Activated naive CD4-positive, alpha-beta T cell treated with Interleukin-2 at 50 U/mL for 16 hours (primary cell): ENCODE measurements at regions not wholly inside any gene's neighbourhood (a gene's known extent, or its start where the extent isn't known, plus 50 kb on each side); places are given as distances from the start of the nearest gene placed in this dataset.

ENCODE experiments used
- DNase-seq: peaks from one replicate; pipeline ENCODE4 v3.0.0-alpha.2; 2020

DNA sequence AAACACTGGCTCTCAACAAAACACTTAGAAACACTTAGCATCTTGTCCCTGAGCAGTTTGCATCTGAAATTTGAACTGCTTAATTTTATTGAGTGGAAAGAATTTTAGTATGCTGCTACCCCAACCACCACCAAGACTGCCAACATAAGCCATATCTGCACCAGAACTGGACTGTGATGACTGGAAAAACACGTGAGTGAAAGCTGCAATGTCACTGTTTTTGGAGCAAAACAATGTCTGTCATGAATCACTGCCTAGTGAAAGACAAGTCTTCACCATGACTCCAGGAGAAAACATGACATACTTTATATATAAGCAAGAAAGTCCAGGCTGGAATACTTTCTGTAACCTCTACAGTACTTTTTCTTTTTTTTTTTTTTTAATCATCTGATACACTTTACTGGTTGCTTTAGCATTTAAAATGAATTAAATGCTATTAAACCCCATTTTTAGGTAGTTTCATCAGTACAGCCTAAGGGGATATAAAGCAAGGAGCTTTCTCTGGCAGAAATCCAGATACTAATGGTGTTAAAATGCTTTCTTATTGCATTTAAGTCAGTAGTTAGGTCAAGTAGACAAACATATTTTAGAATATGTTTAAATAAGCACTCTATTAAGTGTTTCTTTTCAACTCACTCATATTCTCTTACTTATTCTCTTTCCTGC lies 2129.4 kb upstream of the PIK3C3 start:
- no peak for DNase-seq

DNA sequence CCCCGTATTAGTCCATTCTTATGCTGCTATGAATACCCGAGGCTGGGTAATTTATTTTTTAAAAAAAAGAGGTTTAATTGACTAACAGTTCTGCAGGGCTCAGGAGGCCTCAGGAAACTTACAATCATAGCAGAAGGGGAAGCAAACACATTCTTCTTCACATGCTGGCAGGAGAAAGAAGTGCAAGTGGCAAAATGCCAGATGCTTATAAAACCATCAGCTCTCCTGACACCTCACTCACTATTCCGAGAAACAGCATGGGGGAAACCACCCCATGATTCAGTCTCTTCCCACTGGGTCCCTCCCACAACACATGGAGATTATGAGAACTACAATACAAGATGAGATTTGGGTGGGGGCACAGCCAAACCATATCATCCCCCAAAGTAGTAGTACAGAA lies 2148.5 kb upstream of the PIK3C3 start:
- DNase-seq, result no peak

DNA sequence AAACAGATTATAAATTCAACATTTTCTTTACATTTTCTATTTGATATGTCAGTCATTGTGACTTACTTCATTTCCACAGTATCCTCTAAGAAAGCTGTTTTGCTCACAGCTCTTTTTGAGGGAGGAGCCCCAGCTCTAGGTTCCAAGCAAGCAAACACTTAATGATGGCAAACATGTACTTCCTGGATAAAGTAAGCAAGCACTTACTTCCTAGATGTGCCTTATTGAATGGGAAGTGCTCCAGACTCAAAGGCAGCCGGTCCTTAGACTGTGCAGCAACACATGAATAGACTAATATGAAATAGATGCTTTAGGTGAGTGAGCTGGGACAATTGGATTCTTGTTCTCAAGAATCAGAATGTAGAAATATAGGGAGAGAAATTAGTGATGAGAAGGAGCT lies 2149.8 kb upstream of the PIK3C3 start:
- no peak for DNase-seq

DNA sequence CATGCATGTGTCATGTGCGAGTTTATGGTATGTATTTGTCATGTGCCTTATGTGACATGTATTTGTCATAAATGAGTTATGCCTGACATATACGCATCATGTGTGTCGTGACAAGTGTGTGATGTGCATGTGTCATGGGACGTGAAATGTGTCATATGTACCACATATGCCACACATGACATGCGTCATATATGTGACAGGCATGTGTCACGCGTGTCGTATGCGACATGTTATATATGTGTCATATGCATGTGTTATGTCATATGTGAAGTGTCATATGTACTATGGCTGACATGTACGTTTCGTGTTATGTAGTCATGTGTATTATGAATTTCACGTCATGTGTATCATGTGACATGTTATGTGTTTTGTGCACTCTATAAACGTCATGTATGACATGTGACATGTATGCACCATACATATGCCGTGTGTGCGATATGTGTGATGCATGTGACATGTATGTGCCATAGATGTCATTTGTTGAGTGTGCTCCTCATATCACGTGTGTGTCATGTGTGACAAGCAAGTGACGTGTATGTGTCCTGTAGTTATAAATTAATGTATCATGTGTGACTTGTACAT lies 2152.3 kb upstream of the PIK3C3 start:
- no peak for DNase-seq

DNA sequence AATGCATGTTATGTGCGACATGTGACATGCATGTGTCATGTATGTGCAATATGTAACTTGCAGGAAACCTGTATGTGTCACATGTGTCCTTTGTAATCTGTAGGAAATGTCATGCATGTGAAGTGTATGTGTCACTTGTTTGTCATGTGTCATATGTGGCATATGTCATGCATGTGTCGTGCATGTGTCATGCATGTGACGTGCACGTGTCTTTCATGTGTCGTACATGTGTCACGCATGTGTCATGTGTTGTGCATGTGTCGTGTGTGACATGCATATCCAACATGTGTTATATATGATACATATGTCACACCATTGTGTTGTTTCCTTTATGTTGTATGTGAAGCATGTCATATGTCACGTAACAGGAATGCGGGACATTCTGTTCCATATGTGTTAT lies 2153.2 kb upstream of the PIK3C3 start:
- DNase-seq, result no peak

DNA sequence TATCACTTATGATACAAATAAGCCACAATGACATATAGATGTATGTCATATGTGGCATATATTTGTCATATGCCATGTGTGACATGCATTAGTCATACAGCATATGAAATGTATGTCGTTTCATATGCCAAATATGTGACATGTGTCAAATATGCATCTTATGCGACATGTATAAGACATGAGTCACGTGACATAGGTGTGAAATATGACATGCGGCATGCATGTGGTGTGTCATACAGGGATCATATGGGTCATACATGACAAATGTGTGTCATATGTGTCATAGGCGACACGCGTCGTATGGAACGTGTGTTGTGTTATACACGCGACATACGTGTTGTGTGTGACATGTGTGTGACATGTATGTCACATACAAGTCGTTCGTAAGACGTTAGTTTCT lies 2154.0 kb upstream of the PIK3C3 start:
- no peak for DNase-seq

DNA sequence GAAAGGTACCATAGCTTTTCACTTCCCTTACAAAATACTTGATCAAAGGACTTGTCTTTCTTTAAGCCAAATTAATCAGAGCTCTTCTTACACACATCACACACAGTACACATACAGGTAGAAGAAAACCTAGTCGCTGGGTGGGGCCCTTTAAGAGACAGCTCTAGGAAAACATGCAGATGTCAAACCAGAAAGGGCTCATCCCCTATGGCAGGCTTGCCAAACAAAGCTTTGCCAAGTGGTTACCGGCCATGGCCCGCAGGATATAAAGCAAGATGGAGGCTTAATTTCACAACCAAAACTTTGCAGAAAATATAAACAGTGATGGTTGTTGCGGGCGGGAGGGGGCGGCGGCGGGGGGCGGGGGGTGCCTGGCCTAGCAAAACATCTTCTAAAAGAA lies 2156.0 kb upstream of the PIK3C3 start:
- DNase-seq, result no peak

DNA sequence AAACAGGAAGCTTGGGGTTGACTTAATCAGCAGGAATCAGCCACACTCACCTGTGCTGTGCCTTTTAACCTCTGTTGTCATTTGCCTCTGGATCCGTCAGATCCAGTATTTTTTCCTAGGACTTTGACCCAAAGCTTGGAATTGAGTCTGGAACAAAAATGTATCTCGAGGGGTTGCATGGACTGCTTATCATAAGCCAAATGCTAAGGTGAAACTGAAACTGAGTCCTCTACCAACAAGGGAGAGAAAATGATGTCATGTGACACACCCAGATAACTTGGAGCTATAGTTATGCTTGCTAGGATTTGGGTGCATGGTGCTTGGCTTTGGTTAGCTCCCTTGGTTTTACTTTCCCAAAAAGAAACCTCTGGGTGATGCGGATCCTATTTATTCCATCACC lies 2158.6 kb upstream of the PIK3C3 start:
- DNase-seq, result no peak

DNA sequence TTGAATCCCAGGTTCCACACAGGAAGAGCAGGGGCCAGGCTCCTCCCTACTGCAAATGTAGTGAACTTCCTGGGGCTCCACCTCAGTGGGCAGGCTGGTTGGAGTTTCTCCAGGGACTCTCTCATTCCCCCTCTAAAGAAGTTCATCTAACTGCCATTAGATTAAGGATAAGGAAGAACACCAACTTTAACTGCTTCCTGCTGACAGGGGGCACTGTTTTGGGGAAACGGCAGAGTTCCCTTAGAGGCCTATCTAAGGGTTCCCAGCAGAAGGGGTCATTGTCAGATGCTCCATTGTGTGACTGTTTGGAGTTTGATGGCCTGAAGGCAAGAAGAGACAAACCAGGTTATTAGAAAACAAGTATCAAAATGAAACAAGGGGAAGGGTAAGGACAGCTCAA lies 2159.7 kb upstream of the PIK3C3 start:
- no peak for DNase-seq

DNA sequence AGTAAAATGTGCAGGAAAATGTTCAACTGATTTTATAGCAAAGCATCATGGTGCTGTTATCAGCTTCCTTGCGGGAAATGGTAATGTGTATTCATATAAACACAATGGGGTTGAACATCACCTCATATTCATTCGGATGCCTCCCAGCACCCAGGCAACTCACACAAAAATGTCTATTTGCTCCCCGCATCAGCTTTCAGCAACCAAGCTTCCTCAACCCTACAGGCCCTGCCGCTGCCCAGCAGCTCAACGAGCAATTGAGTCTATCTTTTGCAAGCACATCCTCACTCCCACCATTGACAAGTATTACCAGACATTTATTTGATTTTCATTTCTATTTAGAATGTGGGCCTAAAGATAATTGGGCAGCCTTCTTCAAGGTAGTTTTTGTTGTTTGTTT lies 2161.4 kb upstream of the PIK3C3 start:
- no peak for DNase-seq

DNA sequence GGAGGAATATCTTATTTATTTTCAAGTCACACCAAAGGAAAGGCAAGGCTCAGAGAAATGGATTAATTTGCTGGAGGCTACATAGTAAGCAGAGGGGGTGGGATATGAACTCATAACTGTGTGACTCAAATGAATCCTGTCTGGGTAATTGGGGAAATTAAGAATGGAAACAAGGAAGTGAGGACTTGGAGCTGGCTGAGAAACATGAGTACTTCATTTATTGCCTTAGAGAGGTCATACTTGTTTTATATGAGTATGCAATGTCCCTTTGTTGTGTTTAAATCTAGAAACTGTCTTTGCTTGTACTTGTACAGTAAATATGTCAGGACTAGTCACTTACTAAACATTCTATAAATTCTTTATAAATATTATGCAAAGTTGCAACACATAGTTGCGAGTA lies 2166.7 kb upstream of the PIK3C3 start:
- DNase-seq, result no peak

DNA sequence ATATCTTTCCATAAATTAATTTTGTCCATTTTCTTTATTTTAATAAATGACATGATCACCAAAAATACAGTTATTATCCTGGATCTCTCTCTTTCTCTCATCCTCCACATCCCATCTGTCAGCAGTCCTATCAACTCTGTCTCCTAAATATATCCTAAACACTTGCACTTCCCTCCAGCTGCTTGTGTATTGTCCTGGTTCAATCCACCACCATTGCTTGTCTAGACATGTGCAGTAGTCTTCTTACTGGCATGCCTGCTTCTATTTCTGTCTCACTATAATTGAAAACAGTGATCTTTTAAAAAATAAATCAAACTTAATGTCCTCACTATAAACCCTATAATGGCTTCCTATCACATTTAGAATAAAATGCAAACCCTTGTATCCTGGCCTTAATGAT lies 2168.6 kb upstream of the PIK3C3 start:
- DNase-seq, result no peak

DNA sequence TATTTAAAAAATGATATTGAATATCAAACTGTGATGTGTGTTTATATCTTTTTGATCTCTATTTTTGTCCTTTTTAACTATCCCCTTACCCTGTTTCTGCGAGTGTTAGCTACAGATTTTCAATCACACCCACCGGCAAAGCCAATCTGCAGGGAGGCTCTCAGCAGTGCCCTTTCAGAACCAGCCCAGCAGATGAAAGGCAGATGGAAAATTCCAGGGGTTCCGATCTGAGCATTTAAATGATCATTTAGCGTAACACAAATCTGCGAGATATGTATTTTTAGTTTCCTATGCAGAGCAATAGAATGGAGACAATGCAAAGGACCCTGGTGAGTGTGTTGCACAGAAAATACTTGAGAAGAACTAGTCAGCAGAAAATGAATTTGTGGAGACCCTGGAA lies 2170.5 kb upstream of the PIK3C3 start:
- DNase-seq, result no peak

DNA sequence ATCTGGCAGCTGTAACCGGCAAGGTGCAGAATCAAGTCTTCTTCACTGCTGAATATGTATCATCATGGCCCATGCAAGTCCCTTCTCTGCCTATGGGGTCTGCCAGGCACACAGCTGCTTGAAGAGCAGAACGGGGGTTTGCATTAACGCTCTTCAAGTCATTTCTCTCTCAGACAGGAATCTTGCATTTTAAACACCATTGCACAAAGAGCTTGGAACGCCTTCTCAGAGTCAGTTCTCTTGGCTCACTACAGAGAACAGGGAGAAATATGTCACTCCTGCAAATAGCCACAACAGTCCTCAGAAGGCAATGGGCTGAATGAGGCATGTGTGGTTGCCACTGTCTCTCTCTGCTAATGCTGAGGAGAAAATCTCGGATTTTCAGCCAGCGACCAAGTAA lies 2173.5 kb upstream of the PIK3C3 start:
- DNase-seq, result no peak

DNA sequence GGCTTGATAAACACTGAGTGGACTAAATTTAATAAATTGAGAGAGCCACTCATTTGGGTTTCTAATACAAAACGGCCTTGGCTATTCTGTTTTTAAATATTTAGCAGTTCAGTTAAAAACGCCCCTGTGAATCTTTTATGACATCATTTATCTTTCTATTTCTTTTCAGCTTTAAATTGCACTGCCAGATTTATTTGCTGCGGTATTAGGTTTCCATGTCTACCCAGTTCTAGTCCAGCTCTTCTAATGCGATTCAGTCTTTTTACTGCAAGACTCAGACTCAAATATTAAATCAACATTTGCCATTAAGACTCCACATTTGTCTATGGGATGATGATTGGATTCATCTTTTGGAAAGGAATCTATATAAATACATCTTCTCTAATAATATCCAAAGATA lies 2174.3 kb upstream of the PIK3C3 start:
- no peak for DNase-seq

DNA sequence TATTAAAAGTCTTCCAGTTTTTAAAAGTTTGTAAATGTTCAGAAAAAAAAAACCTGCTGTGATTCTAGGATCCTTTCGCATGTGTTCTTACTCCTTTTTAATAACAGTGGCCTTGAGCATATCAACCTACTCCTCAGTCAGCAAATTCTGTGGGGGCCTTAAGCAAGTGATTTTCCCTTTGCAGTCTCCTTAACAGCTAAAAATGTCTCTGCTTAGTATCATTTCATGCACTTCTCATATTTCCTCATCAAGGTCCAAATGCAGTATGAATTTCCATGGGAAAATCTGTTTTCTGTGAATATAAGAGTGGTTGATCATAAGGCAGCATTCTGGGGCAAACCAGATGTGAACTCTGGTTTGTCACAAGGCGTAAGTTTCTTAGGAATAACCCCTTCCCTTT lies 2175.1 kb upstream of the PIK3C3 start:
- DNase-seq, result no peak

DNA sequence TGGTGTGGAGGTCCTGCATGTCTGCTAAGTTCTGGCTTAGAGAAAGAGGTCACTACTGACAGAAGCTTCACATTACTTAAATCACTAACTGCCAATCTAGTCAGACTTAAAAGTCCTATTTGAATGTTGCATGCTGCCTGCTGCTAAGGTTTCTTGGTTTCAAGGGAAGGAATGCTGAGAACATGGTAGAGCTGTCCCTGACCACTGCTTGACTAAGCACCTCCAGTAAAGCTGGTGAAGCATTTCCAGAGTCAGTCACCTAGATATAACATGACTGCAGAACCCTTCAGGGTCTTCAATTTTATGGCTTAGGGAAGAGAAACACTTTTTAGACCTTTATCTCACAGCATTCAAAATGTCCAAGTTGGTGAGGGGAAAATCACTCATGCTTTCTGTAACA lies 2178.3 kb upstream of the PIK3C3 start:
- DNase-seq, result no peak

DNA sequence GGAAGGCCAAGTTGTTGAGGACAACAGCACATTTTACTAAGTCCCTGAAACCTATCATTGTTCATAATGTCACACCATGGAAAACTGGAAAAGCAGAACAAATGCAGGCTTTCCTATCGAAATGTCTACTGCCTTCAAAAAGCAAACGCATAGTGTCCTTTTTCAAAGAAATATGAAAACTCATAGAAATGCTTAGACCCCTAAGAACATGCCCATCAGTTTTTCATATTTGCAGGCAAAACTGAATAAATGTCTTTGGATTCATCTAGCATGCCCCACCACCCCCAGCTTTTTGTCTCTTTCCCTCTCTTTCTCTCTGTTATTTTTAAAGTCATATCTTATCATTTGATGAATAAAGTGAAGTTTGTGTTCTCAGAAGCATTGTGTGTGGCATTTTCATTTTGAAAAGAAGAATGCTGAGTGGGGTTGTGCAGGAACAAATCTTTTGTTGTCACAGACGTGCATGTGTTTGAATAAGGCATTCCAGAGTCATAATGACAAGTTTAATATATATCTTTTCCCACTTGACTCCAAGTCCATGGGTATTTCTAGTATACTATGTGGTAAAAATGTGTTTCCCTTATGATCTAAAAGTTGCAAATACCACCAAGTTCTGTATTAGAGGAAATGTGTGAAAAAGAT lies 2180.0 kb upstream of the PIK3C3 start:
- DNase-seq, result no peak

DNA sequence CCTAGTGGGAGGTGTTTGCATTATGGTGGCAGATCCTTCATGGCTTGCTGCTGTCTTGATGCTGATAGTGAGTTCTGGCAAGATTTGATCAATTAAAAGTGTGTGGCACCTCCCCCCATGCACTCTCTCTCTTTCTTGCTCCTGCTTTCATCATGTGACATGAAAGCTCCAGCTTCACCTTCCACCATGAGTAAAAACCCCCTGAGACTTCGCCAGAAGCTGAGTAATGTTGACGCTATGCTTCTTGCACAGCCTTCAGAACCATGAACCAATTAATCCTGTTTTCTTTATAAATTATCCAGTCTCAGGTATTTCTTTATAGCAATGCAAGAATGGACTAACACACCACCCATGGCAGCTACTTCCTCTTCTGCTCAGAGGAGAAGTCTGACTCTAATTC lies 2181.4 kb upstream of the PIK3C3 start:
- no peak for DNase-seq

DNA sequence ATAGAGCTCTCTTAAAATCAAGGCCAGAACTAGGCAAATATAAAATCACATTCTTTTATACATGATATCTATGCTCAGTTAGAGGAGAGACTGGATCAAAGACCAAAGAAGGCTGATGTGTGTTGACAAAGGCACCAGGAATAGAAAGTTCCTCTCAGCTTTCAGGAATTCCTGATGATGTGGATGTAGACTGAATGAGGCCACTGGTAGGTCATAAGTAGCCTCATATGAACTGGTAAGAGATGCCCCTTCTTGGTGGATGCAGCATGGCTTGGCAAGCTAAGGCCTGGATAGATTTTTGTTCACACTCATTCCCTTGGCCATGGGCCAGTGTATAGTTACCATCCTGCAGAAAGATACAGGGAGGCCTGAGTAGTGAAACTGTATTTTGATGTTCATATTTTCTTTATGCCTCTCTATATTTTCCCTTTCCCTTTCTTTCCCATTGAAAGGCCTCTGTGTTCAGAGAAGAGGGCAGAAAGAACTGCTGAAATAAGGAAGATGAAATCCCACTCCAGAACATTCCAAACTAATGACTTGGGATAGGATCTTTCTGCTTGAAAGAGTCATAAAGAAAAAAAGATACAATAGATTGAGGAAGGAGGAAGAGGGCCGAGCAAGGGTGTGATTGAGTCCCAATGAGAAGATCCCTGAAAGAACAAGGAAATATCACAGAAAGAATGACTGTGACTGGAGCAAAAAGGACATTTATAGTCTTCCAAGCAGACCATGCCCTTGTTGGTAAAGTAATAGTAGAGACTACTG lies 2182.7 kb upstream of the PIK3C3 start:
- DNase-seq, result no peak

DNA sequence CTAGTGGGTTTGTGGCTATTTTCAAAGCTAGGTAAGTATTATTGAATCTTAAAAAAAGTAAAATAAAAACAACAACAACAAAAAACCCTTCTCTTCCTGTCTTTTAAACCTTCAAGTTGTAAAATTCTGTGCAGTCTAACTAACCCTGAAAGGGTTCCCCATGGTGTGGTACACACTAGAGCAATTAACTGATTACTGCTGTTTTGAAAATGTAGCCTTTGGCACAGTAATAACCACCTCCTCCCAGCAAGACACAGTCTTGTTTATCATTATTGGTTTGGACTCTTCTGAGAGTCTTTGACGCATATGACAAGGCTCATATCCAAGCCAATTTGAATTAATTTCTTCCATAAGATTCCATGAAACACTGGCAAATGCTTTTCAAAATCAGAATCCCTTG lies 2184.6 kb upstream of the PIK3C3 start:
- no peak for DNase-seq

DNA sequence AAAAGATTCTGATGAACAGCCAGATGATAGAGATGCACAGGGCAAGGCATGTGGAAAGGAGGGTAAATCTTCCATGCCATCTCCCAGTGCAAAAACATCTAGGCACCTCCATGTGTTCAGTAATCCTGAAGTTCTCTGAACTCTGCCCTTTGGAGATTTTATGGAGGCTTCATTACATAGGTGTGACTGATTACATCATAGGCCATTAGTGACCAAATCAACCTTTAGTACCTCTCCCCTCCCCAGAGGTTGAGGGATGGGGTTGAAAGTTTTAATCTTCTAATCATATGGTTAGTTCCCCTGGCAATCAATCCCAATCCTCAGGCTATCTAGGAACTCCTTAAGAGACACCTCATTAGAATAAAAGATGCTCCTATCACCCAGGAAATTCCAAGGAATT lies 2190.2 kb upstream of the PIK3C3 start:
- DNase-seq, result no peak

DNA sequence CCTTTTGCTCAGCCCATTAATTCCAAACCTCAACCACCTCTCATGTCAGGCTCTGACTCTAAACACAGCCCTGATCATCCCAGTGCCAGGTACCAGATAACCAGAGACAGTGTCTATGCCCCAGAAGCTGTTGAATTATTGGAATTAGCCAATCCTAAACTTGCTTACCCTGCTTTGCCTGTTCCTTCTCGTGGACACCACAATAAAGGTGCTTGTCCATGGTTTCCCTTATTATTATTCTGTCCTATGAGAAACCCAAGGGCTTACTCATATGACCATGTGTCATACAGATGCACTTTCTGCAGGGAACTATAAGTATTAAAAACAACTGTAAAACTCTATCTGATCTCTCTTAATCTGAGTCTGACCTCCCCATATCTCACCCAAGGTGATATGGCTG lies 2193.8 kb upstream of the PIK3C3 start:
- no peak for DNase-seq

DNA sequence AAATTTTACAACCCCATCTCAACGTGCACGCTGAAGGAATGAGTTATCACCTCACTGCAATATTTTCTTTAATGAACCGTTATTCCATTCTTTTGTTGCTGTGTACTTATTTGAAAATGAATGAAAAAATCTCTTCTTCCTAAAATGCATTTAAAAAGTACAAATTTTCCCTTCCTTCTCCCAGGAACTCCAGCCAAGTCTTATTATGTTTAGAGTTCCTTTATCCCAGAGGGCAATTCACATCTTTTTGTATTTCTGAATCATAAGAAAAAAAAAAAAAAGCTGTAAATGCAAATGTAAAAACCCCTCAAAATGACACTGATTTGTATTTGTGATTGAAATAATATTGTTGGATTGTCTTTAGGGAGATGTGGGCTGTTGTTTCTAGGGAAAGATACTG lies 2194.3 kb upstream of the CELF4 start:
- DNase-seq, result no peak
